ENCODE measurements at regions not wholly inside any gene's neighbourhood (a gene's known extent, or its start where the extent isn't known, plus 50 kb on each side); places are given as distances from the start of the nearest gene placed in this dataset.

- no peaks in the 10 kb centered on the region for H3K4me1 ChIP-seq (ENCODE audit: insufficient read depth, low read length, poor library complexity, severe bottlenecking)
- no peak for DNase-seq (ENCODE audit: low spot score)
- no peak overlapping the region for H3K27ac ChIP-seq (ENCODE audit: low read depth, low read length, poor library complexity, severe bottlenecking)
- no peaks in the 10 kb centered on the region for H3K9me3 ChIP-seq (ENCODE audit: low read length)
- no peaks in the 10 kb centered on the region for H3K9me2 ChIP-seq (ENCODE audit: insufficient read depth, low read length)
- ChIA-PET CTCF (ENCODE audit: unreplicated experiment) (no interaction called here), POLR2A (no interaction called here)
- intact Hi-C loops (cut with micrococcal nuclease; ENCODE audit: unreplicated experiment) = no loop called here
- no peak overlapping the region for H2AFZ ChIP-seq (ENCODE audit: low read length)
- TF ChIP-seq CTCF (conservative IDR thresholded peaks at IDR 0.05; ENCODE audit: low read length) (no peak), EZH2phosphoT487 (IDR thresholded peaks at IDR 0.05; ENCODE audit: borderline replicate concordance, low read depth, low read length) (no peak)
- H3K4me3 ChIP-seq (ENCODE audit: low read depth, low read length, poor library complexity, severe bottlenecking) = no peak overlapping the region
- BruUV-seq (replicated peaks) = no TSS peak
- no peaks in the 10 kb centered on the region for H4K20me1 ChIP-seq (ENCODE audit: insufficient read depth, low read length)
- no peak overlapping the region for H3K4me2 ChIP-seq (ENCODE audit: low read length)
- H3K79me2 ChIP-seq (ENCODE audit: insufficient read depth, low read depth, low read length) = no peaks in the 10 kb centered on the region
- H3K36me3 ChIP-seq (ENCODE audit: insufficient read depth, low read length) = no peaks in the 10 kb centered on the region
These were observed 431.1 kb upstream of the HTR2C start for GRCh38 chrX:114152801-114153200.

- DNase-seq (ENCODE audit: low spot score) = no peak
- BruUV-seq (replicated peaks) = no TSS peak
These were observed 431.8 kb upstream of the HTR2C start for GRCh38 chrX:114152130-114152529.

GRCh38 chrX:114134465-114134864, 449.4 kb upstream of the HTR2C start:
- Histone ChIP-seq H3K79me2 (ENCODE audit: insufficient read depth, low read depth, low read length) (no peaks in the 10 kb centered on the region), H3K4me2 (ENCODE audit: low read length) (no peak overlapping the region), H3K4me3 (ENCODE audit: low read depth, low read length, poor library complexity, severe bottlenecking) (no peak overlapping the region), H3K27ac (ENCODE audit: low read depth, low read length, poor library complexity, severe bottlenecking) (no peak overlapping the region), H2AFZ (ENCODE audit: low read length) (no peak overlapping the region), H3K9me2 (ENCODE audit: insufficient read depth, low read length) (no peaks in the 10 kb centered on the region), H3K36me3 (ENCODE audit: insufficient read depth, low read length) (no peaks in the 10 kb centered on the region), H3K4me1 (ENCODE audit: insufficient read depth, low read length, poor library complexity, severe bottlenecking) (no peaks in the 10 kb centered on the region), H4K20me1 (ENCODE audit: insufficient read depth, low read length) (no peaks in the 10 kb centered on the region), H3K9me3 (ENCODE audit: low read length) (no peaks in the 10 kb centered on the region)
- POLR2A ChIA-PET = no interaction called here
- no TSS peak for BruUV-seq (replicated peaks)
- intact Hi-C loops (cut with micrococcal nuclease; ENCODE audit: unreplicated experiment) = no loop called here
- CTCF ChIA-PET (ENCODE audit: unreplicated experiment) = no interaction called here
- DNase-seq (ENCODE audit: low spot score) = no peak
- no peak for TF ChIP-seq EZH2phosphoT487 (IDR thresholded peaks at IDR 0.05; ENCODE audit: borderline replicate concordance, low read depth, low read length)
- no peak for TF ChIP-seq CTCF (conservative IDR thresholded peaks at IDR 0.05; ENCODE audit: low read length)

More at GRCh38 chrX:114152130-114152529, 431.8 kb upstream of the HTR2C start:
- no peak overlapping the region for H3K4me3 ChIP-seq (ENCODE audit: low read depth, low read length, poor library complexity, severe bottlenecking)
- CTCF ChIA-PET (ENCODE audit: unreplicated experiment) = no interaction called here
- no peaks in the 10 kb centered on the region for H3K9me3 ChIP-seq (ENCODE audit: low read length)
- no peak overlapping the region for H3K27ac ChIP-seq (ENCODE audit: low read depth, low read length, poor library complexity, severe bottlenecking)
- no peaks in the 10 kb centered on the region for H3K9me2 ChIP-seq (ENCODE audit: insufficient read depth, low read length)
- POLR2A ChIA-PET = no interaction called here
- H3K4me1 ChIP-seq (ENCODE audit: insufficient read depth, low read length, poor library complexity, severe bottlenecking) = no peaks in the 10 kb centered on the region
- intact Hi-C loops (cut with micrococcal nuclease; ENCODE audit: unreplicated experiment) = no loop called here
- H3K4me2 ChIP-seq (ENCODE audit: low read length) = no peak overlapping the region
- no peaks in the 10 kb centered on the region for H3K36me3 ChIP-seq (ENCODE audit: insufficient read depth, low read length)
- H2AFZ ChIP-seq (ENCODE audit: low read length) = no peak overlapping the region
- TF ChIP-seq EZH2phosphoT487 (IDR thresholded peaks at IDR 0.05; ENCODE audit: borderline replicate concordance, low read depth, low read length) (no peak), CTCF (conservative IDR thresholded peaks at IDR 0.05; ENCODE audit: low read length) (no peak)
- H3K79me2 ChIP-seq (ENCODE audit: insufficient read depth, low read depth, low read length) = no peaks in the 10 kb centered on the region
- H4K20me1 ChIP-seq (ENCODE audit: insufficient read depth, low read length) = no peaks in the 10 kb centered on the region

Data from OCI-LY7 (cell line).